GM12878 (cell line): ENCODE measurements at regions not wholly inside any gene's neighbourhood (a gene's known extent, or its start where the extent isn't known, plus 50 kb on each side); places are given as distances from the start of the nearest gene placed in this dataset.

Experiments used
- ATAC-seq: fragments of 200-7000 bp; cut with Tn5 transposase; 3 replicates; pipeline ENCODE4 v1.9.1; 2020; ENCODE audit warnings: mild to moderate bottlenecking, moderate library complexity
- BruUV-seq: library from RNA; stranded (reverse); fragments of 400-500 nt; replicated peaks from 2 replicates; lab custom pipeline; 2021; lab: Mats Ljungman, UMichigan
- CTCF ChIA-PET: fragments of 300-600 bp; sonication (Branson Sonifier 250); formaldehyde crosslinking; extraction: SDS; loops from one replicate; lab custom pipeline; 2021; ENCODE audit warnings: inconsistent platforms; lab: Yijun Ruan, JAX
- POLR2A ChIA-PET: fragments of 350-600 bp; formaldehyde crosslinking; extraction: SDS; loops from one replicate; lab custom pipeline; 2021; ENCODE audit warnings: inconsistent platforms; lab: Charles Lee
- RAD21 ChIA-PET: fragments of 300-600 bp; sonication (Branson Sonifier 250); formaldehyde crosslinking; loops from one replicate; lab custom pipeline; 2023; ENCODE audit warnings: antibody characterized with exemption; ENCODE audit not compliant: unreplicated experiment; lab: Charles Lee
- SMC1A ChIA-PET: fragments of 300-600 bp; sonication (Branson Sonifier 250); formaldehyde crosslinking; loops from one replicate; lab custom pipeline; 2023; ENCODE audit not compliant: unreplicated experiment, uncharacterized antibody; lab: Charles Lee
- DNase-seq: peaks from one replicate; pipeline ENCODE4 v3.0.0-alpha.2; 2011; ENCODE audit warnings: low read depth, low spot score
- FAIRE-seq: peaks from 3 replicates; lab custom pipeline; 2011; peaks lifted over from hg19 to GRCh38; lab: Jason Lieb, UNC
- H2AFZ ChIP-seq: 2 replicates; pipeline ENCODE4 v1.6.0; 2011; ENCODE audit warnings: low read depth, low read length, control low read depth; ENCODE audit not compliant: control insufficient read depth
- H3K27ac ChIP-seq: 2 replicates; pipeline ENCODE4 v1.5.1; 2011; ENCODE audit warnings: control low read depth; ENCODE audit not compliant: control insufficient read depth, insufficient read depth
- H3K27me3 ChIP-seq, 2 experiments: replicated peaks in 1 of 2; 2 replicates each; pipeline versions ENCODE4 v1.6.0 to v1.6.1; 2011; ENCODE audit warnings: low read length in 1 of 2; ENCODE audit not compliant: control insufficient read depth in 2 of 2, insufficient read depth in 2 of 2
- H3K36me3 ChIP-seq, 2 experiments: 2 replicates each; pipeline ENCODE4 v1.5.1; 2011; ENCODE audit warnings: low read length in 1 of 2; ENCODE audit not compliant: control insufficient read depth in 2 of 2, insufficient read depth in 2 of 2
- H3K4me1 ChIP-seq: 2 replicates; pipeline ENCODE4 v1.6.1; 2011; ENCODE audit warnings: mild to moderate bottlenecking, low read length, moderate library complexity, mixed read lengths; ENCODE audit not compliant: control insufficient read depth, insufficient read depth
- H3K4me2 ChIP-seq: 2 replicates; pipeline ENCODE4 v1.6.0; 2011; ENCODE audit warnings: control low read depth; ENCODE audit not compliant: control insufficient read depth, insufficient read depth
- H3K4me3 ChIP-seq: fragments of 200-600 bp; sonication (generic); 2 replicates; pipeline ENCODE4 v1.5.1; 2016
- H3K79me2 ChIP-seq: 2 replicates; pipeline ENCODE4 v1.6.0; 2011; ENCODE audit warnings: low read length; ENCODE audit not compliant: control insufficient read depth, insufficient read depth
- H3K9ac ChIP-seq: 2 replicates; pipeline ENCODE4 v1.8.0; 2011; ENCODE audit warnings: low read length, control low read depth, mixed read lengths; ENCODE audit not compliant: control insufficient read depth, insufficient read depth
- H3K9me3 ChIP-seq: replicated peaks from 3 replicates; pipeline ENCODE4 v1.5.1; 2011; ENCODE audit warnings: mild to moderate bottlenecking, low read length; ENCODE audit not compliant: control insufficient read depth, insufficient read depth
- H4K20me1 ChIP-seq: 2 replicates; pipeline ENCODE4 v1.6.0; 2011; ENCODE audit not compliant: control insufficient read depth, insufficient read depth
- BRCA1 ChIP-seq: IDR thresholded peaks from 2 replicates; pipeline ENCODE4 v1.6.1; 2011; ENCODE audit warnings: low read depth, low read length, improper control_type of control experiment
- JUNB ChIP-seq: IDR thresholded peaks from 2 replicates; pipeline ENCODE4 v1.6.1; 2016; ENCODE audit warnings: antibody characterized with exemption, mild to moderate bottlenecking
- WGBS: methylation state at CpG from one replicate; pipeline ENCODE4 v1.1.6; 2016; ENCODE audit warnings: low lambda C conversion rate; ENCODE audit not compliant: insufficient replicate concordance, insufficient coverage; ENCODE audit errors: missing lambda C conversion rate; 5-methylcytosine and 5-hydroxymethylcytosine counted together
- in situ Hi-C: fragments of 300-500 bp; cut with MboI; formaldehyde crosslinking; loops from 9 replicates; pipeline ENCODE4 v1.14.3; 2018; ENCODE audit warnings: mixed read lengths
- intact Hi-C: fragments of 100-400 bp; cut with micrococcal nuclease; formaldehyde crosslinking; loops from one replicate; pipeline ENCODE4 v1.14.2; 2022; ENCODE audit not compliant: unreplicated experiment
- TF ChIP-seq, protein P1 (sequence below): fragments of 450-650 bp; IDR thresholded peaks from 2 replicates; pipeline ENCODE4 v1.6.1; 2017; ENCODE audit warnings: mild to moderate bottlenecking, moderate library complexity

- TF ChIP-seq BRCA1: no peak
Observed at GRCh38 chr11:95367726-95368125, 136.7 kb upstream of the SESN3 start (continued).

DNA sequence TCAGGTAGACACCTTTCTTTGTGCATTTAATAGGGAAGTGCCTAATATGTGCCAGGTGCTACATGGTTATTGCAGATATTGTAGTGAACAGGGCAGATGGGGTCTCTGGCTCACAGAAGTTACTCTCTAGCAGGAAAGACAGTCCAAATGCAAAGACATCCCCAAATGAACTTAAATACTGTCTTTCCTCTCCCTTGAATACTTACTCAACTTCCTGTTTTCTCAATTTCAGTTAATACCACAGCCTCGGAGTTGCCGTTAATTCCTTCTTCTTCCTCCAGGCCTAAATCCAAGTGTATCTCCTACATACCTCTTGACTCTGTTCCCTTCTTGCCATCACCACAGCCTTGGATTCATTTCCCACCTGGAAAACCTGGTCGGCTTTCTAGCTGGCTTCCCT lies 134.3 kb upstream of the SESN3 start:
- BruUV-seq: no TSS peak
- ChIA-PET RAD21 (interaction anchor here (1.2 to 2.7 kb wide), 3 partner anchors 26 to 340 kb away, joined by 3 to 7 read pairs (median 3); no protein-coding TSS in a partner anchor), SMC1A (no interaction called here), CTCF (interaction anchor here (0.9 kb wide), 1 partner anchor 200 kb away, joined by 3 read pairs; no protein-coding TSS in a partner anchor), POLR2A (no interaction called here)
- intact Hi-C loops: no loop called here
- H3K4me2 ChIP-seq: no peak overlapping the region
- no peaks in the 10 kb centered on the region for H3K79me2 ChIP-seq
- no peaks in the 10 kb centered on the region for H3K36me3 ChIP-seq
- 51% methylated on average over 3 of the region's 3 CpGs for WGBS
- H3K9me3 ChIP-seq: no peaks in the 10 kb centered on the region
- ATAC-seq (no peak), DNase-seq (no peak), FAIRE-seq (no peak)
- H2AFZ ChIP-seq: no peak overlapping the region
- no peak overlapping the region for H3K4me3 ChIP-seq
- in situ Hi-C loops: no loop called here
- peaks cover 0 to 2% of the 10 kb centered on the region in 2 experiments; a peak in 1 of 4 replicates for H3K27me3 ChIP-seq
- no peak overlapping the region for H3K9ac ChIP-seq
- H4K20me1 ChIP-seq: no peaks in the 10 kb centered on the region; the same call in 1 of the 2 replicates
- H3K27ac ChIP-seq: no peak overlapping the region
- TF ChIP-seq, protein P1, sequence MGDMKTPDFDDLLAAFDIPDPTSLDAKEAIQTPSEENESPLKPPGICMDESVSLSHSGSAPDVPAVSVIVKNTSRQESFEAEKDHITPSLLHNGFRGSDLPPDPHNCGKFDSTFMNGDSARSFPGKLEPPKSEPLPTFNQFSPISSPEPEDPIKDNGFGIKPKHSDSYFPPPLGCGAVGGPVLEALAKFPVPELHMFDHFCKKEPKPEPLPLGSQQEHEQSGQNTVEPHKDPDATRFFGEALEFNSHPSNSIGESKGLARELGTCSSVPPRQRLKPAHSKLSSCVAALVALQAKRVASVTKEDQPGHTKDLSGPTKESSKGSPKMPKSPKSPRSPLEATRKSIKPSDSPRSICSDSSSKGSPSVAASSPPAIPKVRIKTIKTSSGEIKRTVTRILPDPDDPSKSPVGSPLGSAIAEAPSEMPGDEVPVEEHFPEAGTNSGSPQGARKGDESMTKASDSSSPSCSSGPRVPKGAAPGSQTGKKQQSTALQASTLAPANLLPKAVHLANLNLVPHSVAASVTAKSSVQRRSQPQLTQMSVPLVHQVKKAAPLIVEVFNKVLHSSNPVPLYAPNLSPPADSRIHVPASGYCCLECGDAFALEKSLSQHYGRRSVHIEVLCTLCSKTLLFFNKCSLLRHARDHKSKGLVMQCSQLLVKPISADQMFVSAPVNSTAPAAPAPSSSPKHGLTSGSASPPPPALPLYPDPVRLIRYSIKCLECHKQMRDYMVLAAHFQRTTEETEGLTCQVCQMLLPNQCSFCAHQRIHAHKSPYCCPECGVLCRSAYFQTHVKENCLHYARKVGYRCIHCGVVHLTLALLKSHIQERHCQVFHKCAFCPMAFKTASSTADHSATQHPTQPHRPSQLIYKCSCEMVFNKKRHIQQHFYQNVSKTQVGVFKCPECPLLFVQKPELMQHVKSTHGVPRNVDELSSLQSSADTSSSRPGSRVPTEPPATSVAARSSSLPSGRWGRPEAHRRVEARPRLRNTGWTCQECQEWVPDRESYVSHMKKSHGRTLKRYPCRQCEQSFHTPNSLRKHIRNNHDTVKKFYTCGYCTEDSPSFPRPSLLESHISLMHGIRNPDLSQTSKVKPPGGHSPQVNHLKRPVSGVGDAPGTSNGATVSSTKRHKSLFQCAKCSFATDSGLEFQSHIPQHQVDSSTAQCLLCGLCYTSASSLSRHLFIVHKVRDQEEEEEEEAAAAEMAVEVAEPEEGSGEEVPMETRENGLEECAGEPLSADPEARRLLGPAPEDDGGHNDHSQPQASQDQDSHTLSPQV: no peak
- TF ChIP-seq JUNB: no peak
- no peaks in the 10 kb centered on the region for H3K4me1 ChIP-seq
